Chondrocyte (in vitro differentiated cells): ENCODE measurements at regions not wholly inside any gene's neighbourhood (a gene's known extent, or its start where the extent isn't known, plus 50 kb on each side); places are given as distances from the start of the nearest gene placed in this dataset.

ENCODE experiments used
- DNase-seq: peaks from one replicate; pipeline ENCODE4 v3.0.0; 2021; ENCODE audit warnings: mixed read lengths, low spot score
- H3K27ac Mint-ChIP-seq: one replicate; pipeline ENCODE4 v1.8.0; 2021; ENCODE audit warnings: mild to moderate bottlenecking, moderate library complexity, mixed read lengths; ENCODE audit not compliant: unreplicated experiment
- H3K27me3 Mint-ChIP-seq: 2 replicates; pipeline ENCODE4 v1.8.0; 2021; ENCODE audit warnings: low read depth, mixed read lengths
- H3K36me3 Mint-ChIP-seq: 2 replicates; pipeline ENCODE4 v1.8.0; 2021; ENCODE audit warnings: low read depth, mixed read lengths
- H3K4me1 Mint-ChIP-seq: 2 replicates; pipeline ENCODE4 v1.8.0; 2021; ENCODE audit warnings: low read depth, mild to moderate bottlenecking, mixed read lengths
- H3K4me3 Mint-ChIP-seq: one replicate; pipeline ENCODE4 v1.8.0; 2021; ENCODE audit warnings: mild to moderate bottlenecking, moderate library complexity, mixed read lengths; ENCODE audit not compliant: unreplicated experiment
- H3K9me3 Mint-ChIP-seq: 2 replicates; pipeline ENCODE4 v1.8.0; 2021; ENCODE audit warnings: low read depth, mixed read lengths
- TF ChIP-seq, protein P1 (sequence below): fragments of 200-600 bp; sonication (generic); IDR thresholded peaks from 2 replicates; pipeline ENCODE4 v1.5.0; 2021; ENCODE audit warnings: antibody characterized with exemption, mild to moderate bottlenecking, moderate library complexity

DNA sequence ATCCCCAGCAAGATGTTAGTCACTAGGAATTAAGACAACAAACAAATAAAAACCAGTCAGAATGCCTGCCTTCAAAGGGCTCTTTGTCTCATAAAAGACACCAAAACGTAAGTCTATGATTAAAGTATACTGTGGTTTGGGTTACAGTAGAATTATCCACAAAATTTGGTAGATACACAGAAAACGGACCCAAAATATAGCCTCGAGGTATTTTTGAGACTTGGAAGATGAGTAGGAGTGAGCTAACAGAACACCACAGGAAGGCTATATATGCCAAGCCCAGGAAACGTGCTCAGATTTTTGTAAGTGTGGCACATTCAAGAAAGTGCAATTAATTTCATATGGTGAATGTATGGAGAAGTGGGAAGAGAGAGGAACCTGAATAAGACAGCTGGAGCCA lies 831.4 kb downstream of the CDH11 start:
- Mint-ChIP-seq H3K27ac (no peak overlapping the region), H3K36me3 (no peaks in the 10 kb centered on the region), H3K4me3 (no peak overlapping the region)

DNA sequence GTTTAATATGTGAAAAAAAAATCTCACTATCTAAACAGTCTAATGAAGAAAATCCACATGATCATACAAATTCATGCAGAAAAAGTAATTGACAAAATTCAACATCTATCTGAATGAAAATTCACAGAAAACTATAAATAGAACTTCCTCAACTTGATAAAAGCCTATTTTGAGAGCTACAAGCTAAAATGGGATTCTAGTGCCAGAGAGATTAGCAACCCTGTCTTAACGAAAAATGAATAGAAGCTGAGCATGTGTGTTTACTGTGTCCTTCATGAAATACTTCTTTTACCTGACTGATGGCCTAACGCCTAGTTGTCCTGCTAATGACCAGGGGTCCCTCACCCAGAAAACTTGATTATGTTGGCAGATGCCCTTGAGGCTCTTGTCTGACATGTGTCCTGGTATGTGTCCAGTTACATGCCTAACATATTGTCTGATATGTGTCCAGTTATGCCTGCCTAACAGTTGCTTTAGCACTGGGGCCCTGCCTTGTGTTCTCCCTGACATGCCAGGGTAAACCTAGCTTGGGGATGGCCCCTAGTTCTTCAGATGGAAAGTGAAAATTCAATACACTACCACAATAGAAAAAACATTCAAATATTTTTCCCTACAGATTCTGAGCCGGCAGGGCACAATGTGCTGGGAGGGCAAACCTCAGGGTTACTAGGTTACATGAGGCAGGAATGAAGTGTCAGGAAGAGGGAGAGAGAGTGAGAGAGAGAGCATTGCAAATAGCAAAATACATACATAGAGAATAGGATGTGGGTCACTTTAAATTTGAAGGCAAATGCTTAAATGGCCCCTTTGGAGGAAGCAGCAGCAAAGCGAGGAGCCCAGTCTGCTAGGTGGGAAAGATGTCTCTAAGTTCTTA lies 834.0 kb downstream of the CDH11 start:
- Mint-ChIP-seq H3K9me3 (peaks cover 4% of the 10 kb centered on the region), H3K36me3 (peaks cover 2% of the 10 kb centered on the region), H3K27ac (no peak overlapping the region), H3K27me3 (no peaks in the 10 kb centered on the region), H3K4me3 (no peak overlapping the region), H3K4me1 (peaks cover 6% of the 10 kb centered on the region)
- TF ChIP-seq, protein P1, sequence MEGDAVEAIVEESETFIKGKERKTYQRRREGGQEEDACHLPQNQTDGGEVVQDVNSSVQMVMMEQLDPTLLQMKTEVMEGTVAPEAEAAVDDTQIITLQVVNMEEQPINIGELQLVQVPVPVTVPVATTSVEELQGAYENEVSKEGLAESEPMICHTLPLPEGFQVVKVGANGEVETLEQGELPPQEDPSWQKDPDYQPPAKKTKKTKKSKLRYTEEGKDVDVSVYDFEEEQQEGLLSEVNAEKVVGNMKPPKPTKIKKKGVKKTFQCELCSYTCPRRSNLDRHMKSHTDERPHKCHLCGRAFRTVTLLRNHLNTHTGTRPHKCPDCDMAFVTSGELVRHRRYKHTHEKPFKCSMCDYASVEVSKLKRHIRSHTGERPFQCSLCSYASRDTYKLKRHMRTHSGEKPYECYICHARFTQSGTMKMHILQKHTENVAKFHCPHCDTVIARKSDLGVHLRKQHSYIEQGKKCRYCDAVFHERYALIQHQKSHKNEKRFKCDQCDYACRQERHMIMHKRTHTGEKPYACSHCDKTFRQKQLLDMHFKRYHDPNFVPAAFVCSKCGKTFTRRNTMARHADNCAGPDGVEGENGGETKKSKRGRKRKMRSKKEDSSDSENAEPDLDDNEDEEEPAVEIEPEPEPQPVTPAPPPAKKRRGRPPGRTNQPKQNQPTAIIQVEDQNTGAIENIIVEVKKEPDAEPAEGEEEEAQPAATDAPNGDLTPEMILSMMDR, result no peak
- DNase-seq, result no peak

More for the DNA sequence above, 831.4 kb downstream of the CDH11 start:
- peaks cover 6% of the 10 kb centered on the region for H3K9me3 Mint-ChIP-seq
- H3K4me1 Mint-ChIP-seq, result peaks cover 6% of the 10 kb centered on the region
- TF ChIP-seq, protein P1, result no peak
- H3K27me3 Mint-ChIP-seq, result no peaks in the 10 kb centered on the region
- no peak for DNase-seq

DNA sequence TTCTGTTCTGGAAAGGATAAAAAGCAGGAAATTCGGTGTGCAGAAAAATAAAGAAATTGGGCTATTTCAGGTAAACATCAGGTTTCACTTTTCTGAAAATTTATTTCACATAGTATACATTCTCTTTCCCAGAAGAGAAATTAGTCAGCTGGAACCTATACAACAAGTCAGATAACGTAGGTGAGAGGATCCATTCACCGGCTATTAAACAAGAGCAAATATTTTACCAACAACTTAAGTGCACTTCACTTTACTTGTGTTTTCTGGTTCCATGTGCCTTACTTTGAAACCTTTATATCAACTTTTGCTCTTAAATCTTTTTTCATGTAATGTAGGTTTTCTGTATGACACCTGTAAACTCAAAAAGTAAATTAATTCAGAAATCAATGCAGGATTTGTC lies 839.7 kb downstream of the CDH11 start:
- H3K27ac Mint-ChIP-seq, result no peak overlapping the region
- no peaks in the 10 kb centered on the region for H3K4me1 Mint-ChIP-seq
- H3K36me3 Mint-ChIP-seq, result peaks cover 5% of the 10 kb centered on the region
- H3K27me3 Mint-ChIP-seq, result no peaks in the 10 kb centered on the region
- TF ChIP-seq, protein P1, result no peak
- DNase-seq, result no peak
- H3K4me3 Mint-ChIP-seq, result no peak overlapping the region
- peaks cover 4% of the 10 kb centered on the region for H3K9me3 Mint-ChIP-seq

DNA sequence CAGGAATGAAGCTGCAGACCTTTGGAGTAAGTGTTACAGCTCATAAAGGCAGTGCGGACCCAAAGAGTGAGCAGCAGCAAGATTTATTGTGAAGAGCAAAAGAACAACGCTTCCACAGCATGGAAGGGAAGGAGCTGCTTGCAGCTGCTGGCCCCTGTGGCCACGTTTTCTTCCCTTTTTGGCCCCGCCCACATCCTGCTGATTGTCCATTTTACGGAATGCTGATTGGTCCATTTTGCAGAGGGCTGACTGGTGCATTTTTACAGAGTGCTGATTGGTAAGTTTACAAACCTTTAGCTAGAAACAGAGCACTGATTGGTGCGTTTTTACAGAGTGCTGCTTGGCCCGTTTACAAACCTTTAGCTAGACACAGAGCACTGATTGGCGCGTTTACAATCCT lies 841.5 kb downstream of the CDH11 start:
- H3K27me3 Mint-ChIP-seq, result no peaks in the 10 kb centered on the region
- H3K4me3 Mint-ChIP-seq, result no peak overlapping the region
- TF ChIP-seq, protein P1, result no peak
- H3K9me3 Mint-ChIP-seq, result peaks cover 4% of the 10 kb centered on the region
- no peak for DNase-seq
- peaks cover 5% of the 10 kb centered on the region for H3K36me3 Mint-ChIP-seq
- no peaks in the 10 kb centered on the region for H3K4me1 Mint-ChIP-seq
- H3K27ac Mint-ChIP-seq, result no peak overlapping the region

DNA sequence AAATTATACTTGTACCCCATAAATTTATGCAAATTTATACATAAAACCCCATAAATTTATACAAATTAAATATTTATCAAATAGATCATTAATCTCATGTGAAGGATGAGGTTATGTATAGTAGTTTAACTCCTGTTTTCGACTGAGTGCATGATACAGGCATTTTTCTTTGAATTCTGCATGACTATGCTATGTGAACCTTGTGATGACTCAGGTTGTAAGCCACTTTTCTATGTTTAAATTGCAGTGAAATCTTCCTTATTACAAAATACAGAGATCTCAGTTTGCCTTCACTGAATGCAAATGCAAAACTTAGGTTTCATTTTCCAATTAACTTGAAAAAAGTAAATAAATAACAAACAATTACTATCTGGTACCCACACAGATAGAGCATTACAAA lies 843.7 kb downstream of the CDH11 start:
- Mint-ChIP-seq H3K4me1 (no peaks in the 10 kb centered on the region), H3K9me3 (no peaks in the 10 kb centered on the region), H3K27me3 (no peaks in the 10 kb centered on the region), H3K27ac (no peak overlapping the region), H3K4me3 (no peak overlapping the region), H3K36me3 (peaks cover 3% of the 10 kb centered on the region)
- DNase-seq, result no peak
- TF ChIP-seq, protein P1, result no peak
